Lower lobe of right lung (tissue), 2 donors: ENCODE measurements at regions not wholly inside any gene's neighbourhood (a gene's known extent, or its start where the extent isn't known, plus 50 kb on each side); places are given as distances from the start of the nearest gene placed in this dataset.

Experiments used
- ATAC-seq, 2 donors: fragments of 200-7000 bp; cut with Tn5 transposase; one replicate each; pipeline ENCODE4 v1.9.1; 2020 to 2022; ENCODE audit warnings: mild to moderate bottlenecking in 2 of 2, moderate library complexity in 2 of 2
- DNase-seq: peaks from one replicate; pipeline ENCODE4 v3.0.0-alpha.2; 2020
- H3K27ac ChIP-seq: fragments of 200-600 bp; one replicate; pipeline ENCODE4 v1.8.0; 2022
- H3K27me3 ChIP-seq: fragments of 200-600 bp; one replicate; pipeline ENCODE4 v1.8.0; 2022; ENCODE audit warnings: low read depth
- H3K36me3 ChIP-seq: fragments of 200-600 bp; one replicate; pipeline ENCODE4 v1.8.0; 2022; ENCODE audit warnings: mild to moderate bottlenecking
- H3K4me1 ChIP-seq: fragments of 200-600 bp; one replicate; pipeline ENCODE4 v1.8.0; 2022
- H3K4me3 ChIP-seq: fragments of 200-600 bp; one replicate; pipeline ENCODE4 v1.8.0; 2022; ENCODE audit warnings: mild to moderate bottlenecking
- H3K9me3 ChIP-seq: fragments of 200-600 bp; one replicate; pipeline ENCODE4 v1.8.0; 2022
- intact Hi-C: fragments of 100-400 bp; cut with DNase I; formaldehyde crosslinking; loops from one replicate; pipeline ENCODE4 v1.11.0; 2022
- TF ChIP-seq, protein P1 (sequence below): fragments of 200-600 bp; IDR thresholded peaks from one replicate; pipeline ENCODE4 v1.8.0; 2022; ENCODE audit warnings: antibody characterized with exemption, mild to moderate bottlenecking
- donor health status: DM: no; HTN: yes; CAD: no; lungs with severe emphysema.

DNA sequence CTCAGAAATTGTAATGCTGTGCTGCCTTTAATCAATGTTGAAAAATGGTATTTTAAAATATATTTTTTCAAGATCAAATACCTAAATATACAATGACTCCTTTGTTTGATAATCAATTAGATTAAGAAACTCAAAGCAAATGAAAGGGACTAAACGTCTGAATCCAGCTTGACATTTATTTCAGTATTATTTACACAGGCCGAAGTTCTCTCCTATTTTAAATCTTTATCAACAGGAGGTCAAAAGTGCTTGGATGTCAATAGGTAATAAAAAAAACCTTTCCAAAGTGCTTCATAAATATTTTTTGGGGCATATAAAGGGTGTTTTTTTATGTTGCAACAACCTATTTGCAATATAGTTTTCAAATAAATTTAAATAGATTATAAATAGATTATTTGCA lies 1201.7 kb upstream of the SLC39A10 start:
- TF ChIP-seq, protein P1, sequence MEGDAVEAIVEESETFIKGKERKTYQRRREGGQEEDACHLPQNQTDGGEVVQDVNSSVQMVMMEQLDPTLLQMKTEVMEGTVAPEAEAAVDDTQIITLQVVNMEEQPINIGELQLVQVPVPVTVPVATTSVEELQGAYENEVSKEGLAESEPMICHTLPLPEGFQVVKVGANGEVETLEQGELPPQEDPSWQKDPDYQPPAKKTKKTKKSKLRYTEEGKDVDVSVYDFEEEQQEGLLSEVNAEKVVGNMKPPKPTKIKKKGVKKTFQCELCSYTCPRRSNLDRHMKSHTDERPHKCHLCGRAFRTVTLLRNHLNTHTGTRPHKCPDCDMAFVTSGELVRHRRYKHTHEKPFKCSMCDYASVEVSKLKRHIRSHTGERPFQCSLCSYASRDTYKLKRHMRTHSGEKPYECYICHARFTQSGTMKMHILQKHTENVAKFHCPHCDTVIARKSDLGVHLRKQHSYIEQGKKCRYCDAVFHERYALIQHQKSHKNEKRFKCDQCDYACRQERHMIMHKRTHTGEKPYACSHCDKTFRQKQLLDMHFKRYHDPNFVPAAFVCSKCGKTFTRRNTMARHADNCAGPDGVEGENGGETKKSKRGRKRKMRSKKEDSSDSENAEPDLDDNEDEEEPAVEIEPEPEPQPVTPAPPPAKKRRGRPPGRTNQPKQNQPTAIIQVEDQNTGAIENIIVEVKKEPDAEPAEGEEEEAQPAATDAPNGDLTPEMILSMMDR, result no peak
- Histone ChIP-seq H3K9me3 (no peaks in the 10 kb centered on the region), H3K36me3 (no peaks in the 10 kb centered on the region), H3K4me3 (no peak overlapping the region), H3K4me1 (no peaks in the 10 kb centered on the region), H3K27me3 (no peaks in the 10 kb centered on the region), H3K27ac (no peak overlapping the region)
- ATAC-seq (no peak), DNase-seq (no peak)
- intact Hi-C loops, result no loop called here

DNA sequence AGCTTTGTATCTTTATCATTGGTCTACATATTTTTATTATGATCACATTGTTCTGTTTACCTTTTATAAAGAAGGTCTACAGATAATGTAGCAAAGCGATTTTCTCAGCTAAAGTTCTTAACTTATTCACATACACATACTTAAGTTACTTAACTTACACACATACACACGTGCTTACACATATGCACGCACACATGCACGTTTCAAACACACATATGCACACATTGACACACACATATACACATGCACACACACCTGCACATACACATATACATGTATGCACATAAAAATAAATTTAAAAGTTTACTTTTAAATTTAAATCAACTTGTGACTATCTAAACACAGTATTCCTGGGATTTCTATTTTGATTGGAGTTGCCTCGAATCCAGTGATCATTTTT lies 1204.5 kb upstream of the SLC39A10 start:
- DNase-seq (no peak), ATAC-seq (no peak)
- TF ChIP-seq, protein P1, result no peak
- no peaks in the 10 kb centered on the region for H3K4me1 ChIP-seq
- H3K27ac ChIP-seq, result no peak overlapping the region
- intact Hi-C loops, result no loop called here
- no peaks in the 10 kb centered on the region for H3K27me3 ChIP-seq
- no peaks in the 10 kb centered on the region for H3K9me3 ChIP-seq
- H3K36me3 ChIP-seq, result no peaks in the 10 kb centered on the region
- no peak overlapping the region for H3K4me3 ChIP-seq

DNA sequence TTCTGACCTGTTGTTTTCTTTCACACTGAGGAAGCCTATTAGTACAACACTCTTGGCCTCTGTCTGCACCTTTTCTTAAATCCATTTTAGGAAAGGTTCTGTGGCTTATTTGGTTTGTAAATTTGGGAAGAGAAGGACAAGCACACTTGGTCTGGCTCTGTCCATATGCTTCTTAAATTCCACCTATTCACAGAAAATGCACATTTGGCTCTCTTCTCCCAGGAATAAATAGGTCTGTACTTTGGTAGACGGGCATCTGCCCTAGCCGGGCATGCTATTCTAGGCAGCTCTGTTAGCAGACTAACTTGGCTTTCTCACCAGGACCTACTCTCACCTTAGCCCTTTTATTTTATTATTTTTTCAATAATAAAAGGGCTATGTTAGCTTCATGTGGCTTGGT lies 1211.8 kb upstream of the SLC39A10 start:
- ATAC-seq (no peak), DNase-seq (no peak)
- H3K4me1 ChIP-seq, result no peaks in the 10 kb centered on the region
- H3K36me3 ChIP-seq, result no peaks in the 10 kb centered on the region
- TF ChIP-seq, protein P1, result no peak
- intact Hi-C loops, result no loop called here
- no peak overlapping the region for H3K27ac ChIP-seq
- H3K27me3 ChIP-seq, result no peaks in the 10 kb centered on the region
- H3K9me3 ChIP-seq, result no peaks in the 10 kb centered on the region
- no peak overlapping the region for H3K4me3 ChIP-seq

DNA sequence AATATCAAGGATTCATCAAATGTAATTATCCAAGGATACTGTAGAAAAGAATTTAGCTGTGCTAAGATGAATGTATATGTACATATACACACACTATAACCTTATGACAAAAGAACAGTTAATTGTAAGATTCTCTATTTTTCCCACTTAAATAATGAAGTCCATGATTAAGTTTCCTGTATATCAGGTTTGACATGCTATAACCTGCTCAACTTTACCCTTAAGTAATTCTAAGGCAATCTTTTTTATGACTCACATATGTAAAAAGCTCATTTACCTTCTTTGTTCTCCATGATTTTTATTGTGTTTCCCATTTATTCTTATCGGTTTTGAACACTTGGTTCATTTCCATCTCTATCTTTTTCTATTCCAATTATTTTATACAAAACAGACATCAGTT lies 1213.1 kb upstream of the SLC39A10 start:
- TF ChIP-seq, protein P1, result no peak
- no peaks in the 10 kb centered on the region for H3K9me3 ChIP-seq
- ATAC-seq, result no peak
- H3K4me3 ChIP-seq, result no peak overlapping the region
- H3K27ac ChIP-seq, result no peak overlapping the region
- no peaks in the 10 kb centered on the region for H3K36me3 ChIP-seq
- H3K27me3 ChIP-seq, result no peaks in the 10 kb centered on the region
- H3K4me1 ChIP-seq, result no peaks in the 10 kb centered on the region
- no peak for DNase-seq
- intact Hi-C loops, result no loop called here

DNA sequence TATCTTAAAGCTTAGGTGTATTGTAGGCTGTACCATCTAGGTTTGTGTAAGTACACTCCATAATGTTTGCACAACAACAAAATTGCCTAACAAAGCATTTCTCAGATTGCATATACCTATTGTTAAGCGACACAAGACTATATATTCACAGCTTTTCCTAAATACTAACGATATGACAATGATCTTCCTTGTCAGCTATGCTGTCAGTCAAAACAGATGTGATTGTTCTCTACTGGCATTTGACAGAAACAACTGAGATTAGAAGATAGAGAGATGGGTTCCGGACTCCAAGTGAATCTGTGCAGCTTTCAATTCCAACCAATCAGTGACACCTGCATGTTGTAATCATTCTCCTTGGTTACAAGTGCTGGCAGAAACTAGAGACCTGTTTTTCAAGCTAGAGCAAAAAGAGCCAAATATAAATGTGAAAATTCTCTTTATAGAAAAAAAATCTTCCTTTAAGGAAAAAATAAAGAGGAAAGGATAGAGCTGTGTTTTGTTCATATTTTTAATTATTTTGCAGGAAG lies 1232.3 kb upstream of the SLC39A10 start:
- DNase-seq (no peak), ATAC-seq (no peak)
- no peak overlapping the region for H3K27ac ChIP-seq
- H3K9me3 ChIP-seq, result no peaks in the 10 kb centered on the region
- no peaks in the 10 kb centered on the region for H3K36me3 ChIP-seq
- H3K27me3 ChIP-seq, result no peaks in the 10 kb centered on the region
- TF ChIP-seq, protein P1, result no peak
- no peak overlapping the region for H3K4me3 ChIP-seq
- intact Hi-C loops, result no loop called here
- no peaks in the 10 kb centered on the region for H3K4me1 ChIP-seq

DNA sequence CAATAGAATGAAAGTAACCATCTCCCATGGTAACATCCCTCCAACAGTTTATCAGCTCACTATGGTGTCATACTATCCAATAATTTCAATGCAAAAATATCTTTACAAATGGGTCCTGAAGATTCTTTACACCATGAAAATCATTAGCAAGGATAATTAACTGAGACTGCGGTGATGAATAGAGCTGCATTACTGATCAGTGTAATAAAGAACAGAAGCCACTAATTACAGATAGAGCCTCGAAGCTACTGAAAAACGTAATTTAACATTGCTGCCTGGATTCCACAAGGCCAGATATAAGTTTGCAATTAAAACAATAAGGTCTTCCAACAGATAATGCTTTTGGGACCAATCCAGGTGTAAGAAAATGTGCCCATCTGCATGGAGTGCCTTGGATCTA lies 1245.8 kb upstream of the SLC39A10 start:
- H3K27ac ChIP-seq, result no peak overlapping the region
- TF ChIP-seq, protein P1, result no peak
- no peaks in the 10 kb centered on the region for H3K9me3 ChIP-seq
- ATAC-seq (no peak), DNase-seq (no peak)
- no peaks in the 10 kb centered on the region for H3K4me1 ChIP-seq
- no peaks in the 10 kb centered on the region for H3K36me3 ChIP-seq
- no peaks in the 10 kb centered on the region for H3K27me3 ChIP-seq
- intact Hi-C loops, result no loop called here
- no peak overlapping the region for H3K4me3 ChIP-seq
